ENCODE measurements at regions not wholly inside any gene's neighbourhood (a gene's known extent, or its start where the extent isn't known, plus 50 kb on each side); places are given as distances from the start of the nearest gene placed in this dataset.

DNA sequence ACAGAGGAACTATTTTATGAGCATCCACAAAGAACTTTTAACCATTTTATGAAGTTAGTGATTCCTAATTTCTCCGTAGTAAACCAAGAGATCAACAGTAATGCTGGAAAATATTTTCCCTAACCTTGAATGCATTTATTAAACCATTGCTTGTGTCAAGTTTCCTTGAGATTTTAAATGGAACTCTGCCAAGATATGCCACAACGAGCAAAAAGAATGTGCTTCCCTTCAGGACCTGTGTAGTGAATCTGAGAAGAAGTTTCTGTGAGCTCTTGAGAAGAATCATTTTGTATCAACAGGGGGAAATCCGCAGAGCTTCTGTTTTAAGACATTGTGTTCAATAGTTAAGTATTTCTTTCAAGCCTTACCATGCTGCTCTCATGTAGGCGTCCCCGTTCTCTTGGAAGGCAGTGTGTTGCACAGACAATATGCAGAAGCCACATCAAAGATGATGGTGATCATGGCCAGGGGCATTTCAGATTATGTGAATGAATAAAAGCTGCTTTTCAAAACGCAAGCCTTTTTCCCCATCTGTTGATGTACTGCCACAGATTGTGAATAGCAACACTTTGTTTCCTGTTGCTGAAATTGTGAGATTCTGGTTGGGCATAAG is 439.8 kb downstream of the BMP2 start (continued):
- TF ChIP-seq, protein P1, sequence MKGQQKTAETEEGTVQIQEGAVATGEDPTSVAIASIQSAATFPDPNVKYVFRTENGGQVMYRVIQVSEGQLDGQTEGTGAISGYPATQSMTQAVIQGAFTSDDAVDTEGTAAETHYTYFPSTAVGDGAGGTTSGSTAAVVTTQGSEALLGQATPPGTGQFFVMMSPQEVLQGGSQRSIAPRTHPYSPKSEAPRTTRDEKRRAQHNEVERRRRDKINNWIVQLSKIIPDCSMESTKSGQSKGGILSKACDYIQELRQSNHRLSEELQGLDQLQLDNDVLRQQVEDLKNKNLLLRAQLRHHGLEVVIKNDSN (IDR thresholded peaks at IDR 0.05; ENCODE audit: borderline replicate concordance, low read depth) = no peak
- no peak for TF ChIP-seq RCOR1 (IDR thresholded peaks at IDR 0.05; ENCODE audit: low read length)
- TF ChIP-seq SMC3 (IDR thresholded peaks at IDR 0.05; ENCODE audit: low read depth, low read length) = no peak
- TF ChIP-seq TAF1 (IDR thresholded peaks at IDR 0.05; ENCODE audit: borderline replicate concordance, low read depth, low read length) = no peak

DNA sequence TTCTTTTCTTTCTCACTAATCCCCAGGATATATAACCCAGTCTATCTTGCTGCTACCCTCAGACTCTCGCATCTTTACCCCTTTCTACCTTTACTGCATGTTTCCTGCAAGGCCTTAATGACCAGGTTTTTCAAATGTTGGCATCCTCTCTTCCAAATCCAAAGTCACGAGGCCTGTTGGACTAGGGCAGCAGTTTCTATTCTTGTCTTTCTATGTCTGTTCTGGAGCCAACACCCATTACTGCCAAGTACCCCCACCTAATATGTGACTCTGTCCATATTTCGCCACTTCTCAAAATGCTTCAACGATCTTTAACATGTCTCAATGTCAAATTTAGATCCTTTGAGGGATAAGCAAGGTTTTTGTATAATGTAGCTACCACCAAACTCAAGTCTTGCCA is 443.4 kb downstream of the BMP2 start:
- no peaks in the 10 kb centered on the region for H3K36me3 ChIP-seq (replicated peaks in 1 of 2; ENCODE audit: control insufficient read depth in 1 of 2, insufficient read depth in 2 of 2, low read length in 1 of 2)
- H3K4me2 ChIP-seq = no peak overlapping the region
- WGBS (ENCODE audit: low lambda C conversion rate) = 6% methylated on average over 4 of the region's 4 CpGs
- no peak overlapping the region for H2AFZ ChIP-seq (ENCODE audit: low read depth)
- H3K9me2 ChIP-seq = no peaks in the 10 kb centered on the region
- POLR2A ChIA-PET = no interaction called here
- H3K27ac ChIP-seq (ENCODE audit: low read depth in 2 of 2, low read length in 1 of 2) = no peak overlapping the region
- no peaks in the 10 kb centered on the region for H3K9me3 ChIP-seq
- DNase-seq = no peak
- H4K20me1 ChIP-seq (ENCODE audit: insufficient read depth) = no peaks in the 10 kb centered on the region
- H3K4me1 ChIP-seq (ENCODE audit: control insufficient read depth in 1 of 2, insufficient read depth in 2 of 2, low read depth in 1 of 2, low read length in 1 of 2) = no peaks in the 10 kb centered on the region
- H3K27me3 ChIP-seq (ENCODE audit: insufficient read depth) = no peaks in the 10 kb centered on the region
- H3K4me3 ChIP-seq (ENCODE audit: low read depth in 2 of 2, low read length in 1 of 2) = no peak overlapping the region
- CTCF ChIA-PET = no interaction called here
- TF ChIP-seq ELF1 (IDR thresholded peaks at IDR 0.05) = no peak
- TF ChIP-seq MXI1 (IDR thresholded peaks at IDR 0.05; ENCODE audit: low read depth, low read length) = no peak
- TF ChIP-seq, protein P1 (IDR thresholded peaks at IDR 0.05; ENCODE audit: borderline replicate concordance, low read depth) = no peak
- TF ChIP-seq MEF2A (IDR thresholded peaks at IDR 0.05; ENCODE audit: borderline replicate concordance, low read depth) = no peak
- TF ChIP-seq RFX5 (IDR thresholded peaks at IDR 0.05; ENCODE audit: low read length) = no peak
- TF ChIP-seq, protein P2, sequence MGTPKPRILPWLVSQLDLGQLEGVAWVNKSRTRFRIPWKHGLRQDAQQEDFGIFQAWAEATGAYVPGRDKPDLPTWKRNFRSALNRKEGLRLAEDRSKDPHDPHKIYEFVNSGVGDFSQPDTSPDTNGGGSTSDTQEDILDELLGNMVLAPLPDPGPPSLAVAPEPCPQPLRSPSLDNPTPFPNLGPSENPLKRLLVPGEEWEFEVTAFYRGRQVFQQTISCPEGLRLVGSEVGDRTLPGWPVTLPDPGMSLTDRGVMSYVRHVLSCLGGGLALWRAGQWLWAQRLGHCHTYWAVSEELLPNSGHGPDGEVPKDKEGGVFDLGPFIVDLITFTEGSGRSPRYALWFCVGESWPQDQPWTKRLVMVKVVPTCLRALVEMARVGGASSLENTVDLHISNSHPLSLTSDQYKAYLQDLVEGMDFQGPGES (IDR thresholded peaks at IDR 0.05; ENCODE audit: low read depth, low read length) = no peak
- TF ChIP-seq EP300 (IDR thresholded peaks at IDR 0.05; ENCODE audit: borderline replicate concordance in 1 of 2, low read depth in 1 of 2, low read length in 1 of 2) = no peak
- TF ChIP-seq NFIC (IDR thresholded peaks at IDR 0.05; ENCODE audit: borderline replicate concordance) = no peak
- no peaks in the 10 kb centered on the region for H3K79me2 ChIP-seq (ENCODE audit: insufficient read depth)
- H3F3A ChIP-seq (replicated peaks; ENCODE audit: insufficient read depth) = no peaks in the 10 kb centered on the region
- H3K9ac ChIP-seq = no peak overlapping the region

DNA sequence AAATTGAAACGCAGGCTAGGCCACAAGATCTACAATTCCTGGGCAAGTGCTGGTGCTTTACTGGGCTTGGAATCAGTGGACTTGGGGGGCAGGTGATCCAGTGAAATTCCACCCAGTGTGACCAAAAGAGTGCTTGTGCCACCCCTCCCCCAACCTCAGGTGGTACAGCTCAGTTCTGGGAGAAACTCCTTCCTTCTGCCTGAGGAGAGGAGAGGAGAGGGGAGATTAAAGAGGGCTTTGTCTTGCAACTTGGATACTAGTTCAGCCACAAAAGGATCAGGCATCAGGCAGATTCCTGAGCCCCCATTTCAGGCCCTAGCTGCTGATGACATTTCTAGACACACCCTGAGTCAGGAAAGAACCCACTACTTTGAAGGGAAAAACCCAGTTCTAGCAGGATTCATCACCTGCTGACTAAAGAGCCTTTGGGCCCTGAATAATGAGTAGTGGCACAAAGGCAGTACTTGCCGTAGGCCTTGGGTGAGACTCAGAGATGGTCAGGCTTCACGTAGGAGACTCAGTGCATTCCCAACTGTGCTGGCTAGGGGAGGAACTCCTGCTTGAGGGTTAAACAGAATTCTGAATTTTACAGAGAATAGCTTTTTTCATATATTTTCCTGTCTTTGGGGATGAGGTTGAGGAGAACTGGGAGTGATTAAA is 446.7 kb downstream of the BMP2 start:
- H3K36me3 ChIP-seq (replicated peaks in 1 of 2; ENCODE audit: control insufficient read depth in 1 of 2, insufficient read depth in 2 of 2, low read length in 1 of 2) = no peaks in the 10 kb centered on the region
- no peak overlapping the region for H3K4me2 ChIP-seq
- no peaks in the 10 kb centered on the region for H3K27me3 ChIP-seq (ENCODE audit: insufficient read depth)
- H4K20me1 ChIP-seq (ENCODE audit: insufficient read depth) = no peaks in the 10 kb centered on the region
- H3K27ac ChIP-seq (ENCODE audit: low read depth in 2 of 2, low read length in 1 of 2) = no peak overlapping the region
- no peaks in the 10 kb centered on the region for H3F3A ChIP-seq (replicated peaks; ENCODE audit: insufficient read depth)
- H3K9ac ChIP-seq = no peak overlapping the region
- no peak overlapping the region for H2AFZ ChIP-seq (ENCODE audit: low read depth)
- H3K9me3 ChIP-seq = no peaks in the 10 kb centered on the region
- WGBS (ENCODE audit: low lambda C conversion rate) = 41% methylated on average over 2 of the region's 3 CpGs
- H3K4me1 ChIP-seq (ENCODE audit: control insufficient read depth in 1 of 2, insufficient read depth in 2 of 2, low read depth in 1 of 2, low read length in 1 of 2) = no peaks in the 10 kb centered on the region
- ChIA-PET POLR2A (no interaction called here), CTCF (interaction anchor here (0.7 kb wide), 1 partner anchor 52 kb away, joined by 3 read pairs; no protein-coding TSS in a partner anchor)
- no peak overlapping the region for H3K4me3 ChIP-seq (ENCODE audit: low read depth in 2 of 2, low read length in 1 of 2)
- H3K9me2 ChIP-seq = no peaks in the 10 kb centered on the region
- DNase-seq = no peak
- no peaks in the 10 kb centered on the region for H3K79me2 ChIP-seq (ENCODE audit: insufficient read depth)
- no peak for TF ChIP-seq FOSL2 (IDR thresholded peaks at IDR 0.05; ENCODE audit: borderline replicate concordance, low read depth)
- no peak for TF ChIP-seq EZH2phosphoT487 (IDR thresholded peaks at IDR 0.05; ENCODE audit: borderline replicate concordance, low read depth)
- TF ChIP-seq RCOR1 (IDR thresholded peaks at IDR 0.05; ENCODE audit: low read length) = no peak
- no peak for TF ChIP-seq RAD21 (IDR thresholded peaks at IDR 0.05; ENCODE audit: low read length)
- no peak for TF ChIP-seq TCF12 (IDR thresholded peaks at IDR 0.05)
- no peak for TF ChIP-seq NFIC (IDR thresholded peaks at IDR 0.05; ENCODE audit: borderline replicate concordance)
- no peak for TF ChIP-seq MEF2A (IDR thresholded peaks at IDR 0.05; ENCODE audit: borderline replicate concordance, low read depth)
- TF ChIP-seq, protein P3, sequence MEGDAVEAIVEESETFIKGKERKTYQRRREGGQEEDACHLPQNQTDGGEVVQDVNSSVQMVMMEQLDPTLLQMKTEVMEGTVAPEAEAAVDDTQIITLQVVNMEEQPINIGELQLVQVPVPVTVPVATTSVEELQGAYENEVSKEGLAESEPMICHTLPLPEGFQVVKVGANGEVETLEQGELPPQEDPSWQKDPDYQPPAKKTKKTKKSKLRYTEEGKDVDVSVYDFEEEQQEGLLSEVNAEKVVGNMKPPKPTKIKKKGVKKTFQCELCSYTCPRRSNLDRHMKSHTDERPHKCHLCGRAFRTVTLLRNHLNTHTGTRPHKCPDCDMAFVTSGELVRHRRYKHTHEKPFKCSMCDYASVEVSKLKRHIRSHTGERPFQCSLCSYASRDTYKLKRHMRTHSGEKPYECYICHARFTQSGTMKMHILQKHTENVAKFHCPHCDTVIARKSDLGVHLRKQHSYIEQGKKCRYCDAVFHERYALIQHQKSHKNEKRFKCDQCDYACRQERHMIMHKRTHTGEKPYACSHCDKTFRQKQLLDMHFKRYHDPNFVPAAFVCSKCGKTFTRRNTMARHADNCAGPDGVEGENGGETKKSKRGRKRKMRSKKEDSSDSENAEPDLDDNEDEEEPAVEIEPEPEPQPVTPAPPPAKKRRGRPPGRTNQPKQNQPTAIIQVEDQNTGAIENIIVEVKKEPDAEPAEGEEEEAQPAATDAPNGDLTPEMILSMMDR (IDR thresholded peaks at IDR 0.05) = no peak
- TF ChIP-seq FOXM1 (IDR thresholded peaks at IDR 0.05; ENCODE audit: low read depth) = no peak
- TF ChIP-seq FOXJ3 (CRISPR knock-in tag; IDR thresholded peaks at IDR 0.05) = no peak
- no peak for TF ChIP-seq POLR2AphosphoS5 (IDR thresholded peaks at IDR 0.05; ENCODE audit: low read depth, low read length)
- no peak for TF ChIP-seq MXI1 (IDR thresholded peaks at IDR 0.05; ENCODE audit: low read depth, low read length)
- no peak for TF ChIP-seq CHD2 (IDR thresholded peaks at IDR 0.05; ENCODE audit: low read length, partially characterized antibody)
- TF ChIP-seq GATA2 (CRISPR knock-in tag; IDR thresholded peaks at IDR 0.05) = no peak
- no peak for TF ChIP-seq TAF1 (IDR thresholded peaks at IDR 0.05; ENCODE audit: borderline replicate concordance, low read depth, low read length)
